Activated naive CD4-positive, alpha-beta T cell treated with anti-CD3 and anti-CD28 coated beads, Interleukin-2, amount 50 U/mL, for 24 hours (primary cell): ENCODE measurements at regions not wholly inside any gene's neighbourhood (a gene's known extent, or its start where the extent isn't known, plus 50 kb on each side); places are given as distances from the start of the nearest gene placed in this dataset.

Experiments used
- H3K27ac Mint-ChIP-seq: one replicate; pipeline ENCODE4 v1.8.0; 2021; ENCODE audit warnings: mild to moderate bottlenecking, mixed read lengths
- H3K27me3 Mint-ChIP-seq: one replicate; pipeline ENCODE4 v1.8.0; 2021; ENCODE audit warnings: mixed read lengths
- H3K36me3 Mint-ChIP-seq: one replicate; pipeline ENCODE4 v1.8.0; 2021; ENCODE audit warnings: mixed read lengths
- H3K4me1 Mint-ChIP-seq: one replicate; pipeline ENCODE4 v1.8.0; 2021; ENCODE audit warnings: mixed read lengths
- H3K4me3 Mint-ChIP-seq: one replicate; pipeline ENCODE4 v1.8.0; 2021; ENCODE audit warnings: mild to moderate bottlenecking, mixed read lengths
- H3K9me3 Mint-ChIP-seq: one replicate; pipeline ENCODE4 v1.8.0; 2021; ENCODE audit warnings: mixed read lengths

- Mint-ChIP-seq H3K4me3 (no peak overlapping the region), H3K4me1 (no peaks in the 10 kb centered on the region)
Observed at GRCh38 chr13:104281910-104282309, 1215.7 kb upstream of the SLC10A2 start.

GRCh38 chr13:104270731-104271130 lies 1204.5 kb upstream of the SLC10A2 start:
- no peaks in the 10 kb centered on the region for H3K4me1 Mint-ChIP-seq
- no peak overlapping the region for H3K4me3 Mint-ChIP-seq
- no peaks in the 10 kb centered on the region for H3K36me3 Mint-ChIP-seq
- H3K27ac Mint-ChIP-seq, result no peak overlapping the region
- peaks cover 9% of the 10 kb centered on the region for H3K9me3 Mint-ChIP-seq
- no peaks in the 10 kb centered on the region for H3K27me3 Mint-ChIP-seq

More at GRCh38 chr13:104281910-104282309, 1215.7 kb upstream of the SLC10A2 start:
- Mint-ChIP-seq H3K27ac (no peak overlapping the region), H3K9me3 (no peaks in the 10 kb centered on the region), H3K36me3 (no peaks in the 10 kb centered on the region), H3K27me3 (no peaks in the 10 kb centered on the region)

GRCh38 chr13:104267206-104267811 lies 1201.1 kb upstream of the SLC10A2 start:
- Mint-ChIP-seq H3K9me3 (no peaks in the 10 kb centered on the region), H3K4me3 (no peak overlapping the region), H3K27me3 (no peaks in the 10 kb centered on the region), H3K27ac (no peak overlapping the region), H3K4me1 (no peaks in the 10 kb centered on the region), H3K36me3 (no peaks in the 10 kb centered on the region)

- Mint-ChIP-seq H3K4me3 (no peak overlapping the region), H3K36me3 (no peaks in the 10 kb centered on the region), H3K9me3 (no peaks in the 10 kb centered on the region), H3K4me1 (no peaks in the 10 kb centered on the region), H3K27ac (no peak overlapping the region), H3K27me3 (no peaks in the 10 kb centered on the region)
Observed at GRCh38 chr13:104256701-104257100, 1190.5 kb upstream of the SLC10A2 start.

- no peaks in the 10 kb centered on the region for H3K27me3 Mint-ChIP-seq
- no peak overlapping the region for H3K27ac Mint-ChIP-seq
- H3K4me1 Mint-ChIP-seq, result no peaks in the 10 kb centered on the region
Observed at GRCh38 chr13:104253063-104253680, 1187.0 kb upstream of the SLC10A2 start.

GRCh38 chr13:104251931-104252330 lies 1185.7 kb upstream of the SLC10A2 start:
- no peaks in the 10 kb centered on the region for H3K9me3 Mint-ChIP-seq
- H3K27me3 Mint-ChIP-seq, result no peaks in the 10 kb centered on the region
- H3K27ac Mint-ChIP-seq, result no peak overlapping the region
- no peaks in the 10 kb centered on the region for H3K36me3 Mint-ChIP-seq
- H3K4me3 Mint-ChIP-seq, result no peak overlapping the region
- H3K4me1 Mint-ChIP-seq, result no peaks in the 10 kb centered on the region

More at GRCh38 chr13:104253063-104253680, 1187.0 kb upstream of the SLC10A2 start:
- Mint-ChIP-seq H3K4me3 (no peak overlapping the region), H3K36me3 (no peaks in the 10 kb centered on the region), H3K9me3 (no peaks in the 10 kb centered on the region)

GRCh38 chr13:104246955-104247354 lies 1180.7 kb upstream of the SLC10A2 start:
- no peaks in the 10 kb centered on the region for H3K4me1 Mint-ChIP-seq
- H3K9me3 Mint-ChIP-seq, result no peaks in the 10 kb centered on the region
- H3K36me3 Mint-ChIP-seq, result no peaks in the 10 kb centered on the region
- no peaks in the 10 kb centered on the region for H3K27me3 Mint-ChIP-seq
- H3K27ac Mint-ChIP-seq, result no peak overlapping the region
- H3K4me3 Mint-ChIP-seq, result no peak overlapping the region

- Mint-ChIP-seq H3K36me3 (no peaks in the 10 kb centered on the region), H3K4me3 (no peak overlapping the region), H3K4me1 (no peaks in the 10 kb centered on the region), H3K27ac (no peak overlapping the region), H3K9me3 (peaks cover 5% of the 10 kb centered on the region), H3K27me3 (no peaks in the 10 kb centered on the region)
Observed at GRCh38 chr13:104206450-104207044, 1140.3 kb upstream of the SLC10A2 start.

- Mint-ChIP-seq H3K27me3 (no peaks in the 10 kb centered on the region), H3K27ac (no peak overlapping the region), H3K4me3 (no peak overlapping the region), H3K36me3 (no peaks in the 10 kb centered on the region), H3K4me1 (no peaks in the 10 kb centered on the region), H3K9me3 (peaks cover 5% of the 10 kb centered on the region)
Observed at GRCh38 chr13:104204177-104204576, 1138.0 kb upstream of the SLC10A2 start.

GRCh38 chr13:104198801-104199200 lies 1132.6 kb upstream of the SLC10A2 start:
- Mint-ChIP-seq H3K27ac (no peak overlapping the region), H3K4me3 (no peak overlapping the region), H3K9me3 (no peaks in the 10 kb centered on the region), H3K4me1 (no peaks in the 10 kb centered on the region), H3K27me3 (no peaks in the 10 kb centered on the region), H3K36me3 (no peaks in the 10 kb centered on the region)

GRCh38 chr13:104196611-104197010 lies 1130.4 kb upstream of the SLC10A2 start:
- Mint-ChIP-seq H3K27ac (no peak overlapping the region), H3K4me1 (no peaks in the 10 kb centered on the region), H3K27me3 (no peaks in the 10 kb centered on the region), H3K36me3 (no peaks in the 10 kb centered on the region), H3K4me3 (no peak overlapping the region), H3K9me3 (no peaks in the 10 kb centered on the region)

- H3K4me1 Mint-ChIP-seq, result no peaks in the 10 kb centered on the region
- no peaks in the 10 kb centered on the region for H3K36me3 Mint-ChIP-seq
- H3K27ac Mint-ChIP-seq, result no peak overlapping the region
- H3K4me3 Mint-ChIP-seq, result no peak overlapping the region
- no peaks in the 10 kb centered on the region for H3K27me3 Mint-ChIP-seq
- no peaks in the 10 kb centered on the region for H3K9me3 Mint-ChIP-seq
Observed at GRCh38 chr13:104181526-104182231, 1115.5 kb upstream of the SLC10A2 start.

GRCh38 chr13:104170980-104171555 lies 1104.9 kb upstream of the SLC10A2 start:
- H3K9me3 Mint-ChIP-seq, result peaks cover under 1% of the 10 kb centered on the region
- H3K4me3 Mint-ChIP-seq, result no peak overlapping the region
- no peaks in the 10 kb centered on the region for H3K36me3 Mint-ChIP-seq
- H3K27me3 Mint-ChIP-seq, result no peaks in the 10 kb centered on the region
- no peak overlapping the region for H3K27ac Mint-ChIP-seq
- no peaks in the 10 kb centered on the region for H3K4me1 Mint-ChIP-seq

GRCh38 chr13:104163866-104164630 lies 1097.8 kb upstream of the SLC10A2 start:
- no peak overlapping the region for H3K4me3 Mint-ChIP-seq
- H3K9me3 Mint-ChIP-seq, result no peaks in the 10 kb centered on the region
- no peaks in the 10 kb centered on the region for H3K4me1 Mint-ChIP-seq
- H3K27ac Mint-ChIP-seq, result no peak overlapping the region
- H3K36me3 Mint-ChIP-seq, result no peaks in the 10 kb centered on the region
- H3K27me3 Mint-ChIP-seq, result no peaks in the 10 kb centered on the region

GRCh38 chr13:104160536-104160935 lies 1094.3 kb upstream of the SLC10A2 start:
- no peak overlapping the region for H3K4me3 Mint-ChIP-seq
- no peaks in the 10 kb centered on the region for H3K4me1 Mint-ChIP-seq
- H3K27ac Mint-ChIP-seq, result no peak overlapping the region
- no peaks in the 10 kb centered on the region for H3K9me3 Mint-ChIP-seq
- no peaks in the 10 kb centered on the region for H3K27me3 Mint-ChIP-seq
- H3K36me3 Mint-ChIP-seq, result no peaks in the 10 kb centered on the region
